PFSK-1 (cell line): ENCODE measurements at regions not wholly inside any gene's neighbourhood (a gene's known extent, or its start where the extent isn't known, plus 50 kb on each side); places are given as distances from the start of the nearest gene placed in this dataset.

ENCODE experiments used
- FOXP2 ChIP-seq: optimal IDR thresholded peaks from 2 replicates; pipeline ENCODE3; 2011; ENCODE audit warnings: borderline replicate concordance, control low read depth, inconsistent platforms; ENCODE audit not compliant: insufficient read depth; ENCODE audit errors: extremely low read length, extremely low read depth
- POLR2AphosphoS5 ChIP-seq: IDR thresholded peaks from 2 replicates; pipeline ENCODE4 v1.6.1; 2012; ENCODE audit warnings: low read depth, mild to moderate bottlenecking, control low read depth, low read length, moderate library complexity
- SIN3A ChIP-seq: IDR thresholded peaks from 2 replicates; pipeline ENCODE4 v1.6.1; 2012; ENCODE audit warnings: mild to moderate bottlenecking, low read length, moderate library complexity, borderline replicate concordance; ENCODE audit not compliant: insufficient read depth
- TAF1 ChIP-seq: IDR thresholded peaks from 2 replicates; pipeline ENCODE4 v1.6.1; 2012; ENCODE audit warnings: low read length, control low read depth, borderline replicate concordance; ENCODE audit not compliant: insufficient read depth
- TF ChIP-seq, protein P1 (sequence below), 2 experiments: IDR thresholded peaks; 2 replicates each; pipeline versions ENCODE4 v1.6.1 to v1.8.0; 2011 to 2012; ENCODE audit warnings: low read depth in 2 of 2, low read length in 2 of 2, control low read depth in 1 of 2, inconsistent platforms in 1 of 2, mild to moderate bottlenecking in 1 of 2, moderate library complexity in 1 of 2; ENCODE audit not compliant: insufficient read depth in 1 of 2

GRCh38 chr2:220053919-220054318 is 426.5 kb downstream of the SLC4A3 start:
- no peak for TF ChIP-seq FOXP2
- TF ChIP-seq POLR2AphosphoS5: no peak
- TF ChIP-seq TAF1: no peak
- TF ChIP-seq, protein P1, sequence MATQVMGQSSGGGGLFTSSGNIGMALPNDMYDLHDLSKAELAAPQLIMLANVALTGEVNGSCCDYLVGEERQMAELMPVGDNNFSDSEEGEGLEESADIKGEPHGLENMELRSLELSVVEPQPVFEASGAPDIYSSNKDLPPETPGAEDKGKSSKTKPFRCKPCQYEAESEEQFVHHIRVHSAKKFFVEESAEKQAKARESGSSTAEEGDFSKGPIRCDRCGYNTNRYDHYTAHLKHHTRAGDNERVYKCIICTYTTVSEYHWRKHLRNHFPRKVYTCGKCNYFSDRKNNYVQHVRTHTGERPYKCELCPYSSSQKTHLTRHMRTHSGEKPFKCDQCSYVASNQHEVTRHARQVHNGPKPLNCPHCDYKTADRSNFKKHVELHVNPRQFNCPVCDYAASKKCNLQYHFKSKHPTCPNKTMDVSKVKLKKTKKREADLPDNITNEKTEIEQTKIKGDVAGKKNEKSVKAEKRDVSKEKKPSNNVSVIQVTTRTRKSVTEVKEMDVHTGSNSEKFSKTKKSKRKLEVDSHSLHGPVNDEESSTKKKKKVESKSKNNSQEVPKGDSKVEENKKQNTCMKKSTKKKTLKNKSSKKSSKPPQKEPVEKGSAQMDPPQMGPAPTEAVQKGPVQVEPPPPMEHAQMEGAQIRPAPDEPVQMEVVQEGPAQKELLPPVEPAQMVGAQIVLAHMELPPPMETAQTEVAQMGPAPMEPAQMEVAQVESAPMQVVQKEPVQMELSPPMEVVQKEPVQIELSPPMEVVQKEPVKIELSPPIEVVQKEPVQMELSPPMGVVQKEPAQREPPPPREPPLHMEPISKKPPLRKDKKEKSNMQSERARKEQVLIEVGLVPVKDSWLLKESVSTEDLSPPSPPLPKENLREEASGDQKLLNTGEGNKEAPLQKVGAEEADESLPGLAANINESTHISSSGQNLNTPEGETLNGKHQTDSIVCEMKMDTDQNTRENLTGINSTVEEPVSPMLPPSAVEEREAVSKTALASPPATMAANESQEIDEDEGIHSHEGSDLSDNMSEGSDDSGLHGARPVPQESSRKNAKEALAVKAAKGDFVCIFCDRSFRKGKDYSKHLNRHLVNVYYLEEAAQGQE (IDR thresholded peaks at IDR 0.05; ENCODE audit: insufficient read depth in 1 of 2, low read depth in 2 of 2, low read length in 2 of 2): no peak
- no peak for TF ChIP-seq SIN3A

DNA sequence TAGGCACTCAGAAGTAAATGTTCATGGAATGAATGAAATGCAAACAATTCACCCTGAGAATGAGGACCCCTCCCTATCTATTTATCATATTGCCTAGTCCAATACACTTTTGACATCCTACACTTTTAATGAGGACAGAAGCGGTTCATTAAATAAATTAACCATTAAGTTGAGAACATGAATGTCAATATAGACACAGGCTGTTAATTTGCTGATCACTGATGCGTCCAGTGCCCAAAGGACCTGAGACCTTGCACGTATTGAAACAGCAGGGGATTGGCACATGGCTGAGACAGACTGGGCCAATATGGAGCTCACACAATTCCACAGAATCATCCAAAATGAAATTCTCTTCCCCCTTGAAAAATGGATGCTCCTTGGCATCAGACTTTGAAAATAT is 430.0 kb downstream of the SLC4A3 start:
- TF ChIP-seq TAF1: no peak
- TF ChIP-seq POLR2AphosphoS5: no peak
- TF ChIP-seq SIN3A: no peak
- no peak for TF ChIP-seq FOXP2
- TF ChIP-seq, protein P1 (IDR thresholded peaks at IDR 0.05; ENCODE audit: insufficient read depth in 1 of 2, low read depth in 2 of 2, low read length in 2 of 2): no peak

DNA sequence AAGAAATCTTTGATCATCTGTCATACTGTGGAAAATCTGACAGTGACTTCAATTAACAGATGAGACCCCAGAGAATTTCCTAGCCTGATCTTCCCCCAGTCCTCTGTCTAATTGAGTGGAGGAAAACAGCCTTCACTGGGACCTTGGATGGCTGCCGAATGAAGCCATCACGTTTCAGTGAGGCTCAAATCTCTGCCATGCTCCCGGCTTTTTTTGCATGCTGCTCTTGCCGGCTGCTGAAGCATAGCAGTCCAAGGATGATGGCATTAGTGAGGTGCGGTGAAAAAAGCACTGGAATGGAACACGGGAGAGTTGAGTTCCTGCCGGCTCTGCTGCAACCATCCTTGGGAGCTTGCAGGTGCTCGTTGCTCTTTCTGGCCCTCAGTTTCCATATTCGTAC is 430.5 kb downstream of the SLC4A3 start:
- TF ChIP-seq SIN3A: no peak

DNA sequence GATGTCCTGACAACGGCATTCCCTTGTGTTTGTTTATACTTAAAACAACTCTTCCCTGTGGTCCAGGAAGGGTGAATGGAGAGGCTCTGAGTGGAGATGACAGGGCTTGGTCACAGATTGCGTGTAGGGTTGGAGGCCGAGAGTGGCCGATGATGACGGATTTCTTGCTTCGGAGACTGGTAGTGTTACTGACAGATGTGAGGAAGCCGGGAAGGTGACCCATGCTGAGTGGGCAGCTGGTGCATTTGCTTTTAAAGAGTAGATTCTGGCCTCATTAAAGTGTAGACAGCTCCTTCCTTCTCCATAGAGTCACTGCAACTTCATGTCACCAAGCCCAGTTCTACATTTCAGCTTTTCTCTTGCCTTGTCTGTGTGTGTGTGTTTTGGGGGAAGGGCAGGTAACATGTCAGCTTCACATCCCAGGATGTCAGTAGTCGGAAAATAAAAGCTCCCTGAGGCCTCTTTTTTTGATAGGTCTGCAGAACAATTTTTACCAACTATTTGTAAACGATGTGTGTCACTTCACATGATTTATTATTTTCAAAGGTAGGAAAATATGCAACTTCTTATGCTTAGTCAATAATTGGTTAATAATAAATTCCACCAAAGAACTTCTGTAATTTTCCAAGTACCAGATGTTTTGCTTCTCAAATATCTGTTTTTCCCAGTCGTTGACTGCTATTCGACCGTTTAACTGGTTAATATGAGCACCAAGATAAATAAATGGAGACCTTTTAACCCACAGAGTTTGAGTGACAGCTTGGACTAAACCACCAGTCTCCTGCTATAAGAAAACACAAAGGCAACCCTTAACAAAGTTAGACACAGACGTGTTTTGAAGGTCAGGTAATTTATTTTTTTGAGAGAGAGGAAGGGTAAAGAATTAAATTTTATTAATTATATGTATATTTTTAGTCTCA is 436.9 kb downstream of the SLC4A3 start:
- TF ChIP-seq TAF1: no peak
- TF ChIP-seq, protein P1 (IDR thresholded peaks at IDR 0.05; ENCODE audit: insufficient read depth in 1 of 2, low read depth in 2 of 2, low read length in 2 of 2): no peak
- no peak for TF ChIP-seq FOXP2
- TF ChIP-seq POLR2AphosphoS5: no peak
- TF ChIP-seq SIN3A: no peak

DNA sequence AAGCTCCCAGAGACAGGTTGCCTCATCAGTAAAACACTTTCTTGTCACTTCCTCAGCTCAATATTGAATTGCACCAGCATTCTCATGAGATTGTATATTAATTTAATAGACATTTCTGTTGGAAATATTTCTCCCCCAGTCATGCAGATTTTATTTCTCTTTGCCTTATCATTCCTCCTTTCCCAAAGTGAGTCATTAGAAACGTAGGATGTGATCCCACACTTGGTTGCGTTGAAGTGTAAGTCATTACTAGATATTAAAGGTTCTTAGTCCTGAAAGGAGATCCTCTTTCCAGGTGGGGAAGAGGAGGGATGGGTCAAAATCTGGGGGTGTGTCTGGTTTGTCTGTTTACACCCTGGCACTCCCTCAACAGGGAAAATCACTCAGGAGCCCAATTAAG is 438.2 kb downstream of the SLC4A3 start:
- TF ChIP-seq, protein P1 (IDR thresholded peaks at IDR 0.05; ENCODE audit: insufficient read depth in 1 of 2, low read depth in 2 of 2, low read length in 2 of 2): no peak
- TF ChIP-seq TAF1 (no peak), FOXP2 (no peak), SIN3A (no peak), POLR2AphosphoS5 (no peak)
